ENCODE measurements at regions not wholly inside any gene's neighbourhood (a gene's known extent, or its start where the extent isn't known, plus 50 kb on each side); places are given as distances from the start of the nearest gene placed in this dataset.

- TF ChIP-seq POLR2A (IDR thresholded peaks at IDR 0.05; ENCODE audit: low read length) (no peak), GATA1 (IDR thresholded peaks at IDR 0.05; ENCODE audit: low read depth, low read length) (no peak)
These were observed 114.6 kb upstream of the THY1 start for GRCh38 chr11:119537306-119538253.

GRCh38 chr11:119536801-119537200, 113.8 kb upstream of the THY1 start:
- no peak for DNase-seq
- TF ChIP-seq GATA1 (IDR thresholded peaks at IDR 0.05; ENCODE audit: low read depth, low read length) (no peak), POLR2A (IDR thresholded peaks at IDR 0.05; ENCODE audit: low read length) (no peak)

More at GRCh38 chr11:119537306-119538253, 114.6 kb upstream of the THY1 start:
- DNase-seq = peak in 1 of 2 experiments; percentile 47

GRCh38 chr11:119533921-119534736, 111.2 kb upstream of the THY1 start:
- DNase-seq = peak; percentile 53 to 60

GRCh38 chr11:119533462-119533861, 110.5 kb upstream of the THY1 start:
- DNase-seq = no peak
- TF ChIP-seq POLR2A (IDR thresholded peaks at IDR 0.05; ENCODE audit: low read length) = no peak
- no peak for TF ChIP-seq GATA1 (IDR thresholded peaks at IDR 0.05; ENCODE audit: low read depth, low read length)

More at GRCh38 chr11:119533921-119534736, 111.2 kb upstream of the THY1 start:
- TF ChIP-seq POLR2A (IDR thresholded peaks at IDR 0.05; ENCODE audit: low read length) = no peak
- TF ChIP-seq GATA1 (IDR thresholded peaks at IDR 0.05; ENCODE audit: low read depth, low read length) = no peak

GRCh38 chr11:119532551-119532950, 109.6 kb upstream of the THY1 start:
- no peak for DNase-seq
- TF ChIP-seq POLR2A (IDR thresholded peaks at IDR 0.05; ENCODE audit: low read length) (no peak), GATA1 (IDR thresholded peaks at IDR 0.05; ENCODE audit: low read depth, low read length) (no peak)

GRCh38 chr11:119531623-119532022, 108.7 kb upstream of the THY1 start:
- TF ChIP-seq GATA1 (IDR thresholded peaks at IDR 0.05; ENCODE audit: low read depth, low read length) (no peak), POLR2A (IDR thresholded peaks at IDR 0.05; ENCODE audit: low read length) (no peak)
- DNase-seq = no peak

GRCh38 chr11:119531056-119531455, 108.1 kb upstream of the THY1 start:
- TF ChIP-seq POLR2A (IDR thresholded peaks at IDR 0.05; ENCODE audit: low read length) (no peak), GATA1 (IDR thresholded peaks at IDR 0.05; ENCODE audit: low read depth, low read length) (no peak)
- no peak for DNase-seq

GRCh38 chr11:119530509-119530908, 107.5 kb upstream of the THY1 start:
- DNase-seq = peak in 1 of 2 experiments; percentile 31
- TF ChIP-seq POLR2A (IDR thresholded peaks at IDR 0.05; ENCODE audit: low read length) (no peak), GATA1 (IDR thresholded peaks at IDR 0.05; ENCODE audit: low read depth, low read length) (no peak)

- DNase-seq = no peak
- TF ChIP-seq POLR2A (IDR thresholded peaks at IDR 0.05; ENCODE audit: low read length) (no peak), GATA1 (IDR thresholded peaks at IDR 0.05; ENCODE audit: low read depth, low read length) (no peak)
These were observed 107.0 kb upstream of the THY1 start for GRCh38 chr11:119529936-119530335.

GRCh38 chr11:119529063-119529845, 106.3 kb upstream of the THY1 start:
- TF ChIP-seq GATA1 (IDR thresholded peaks at IDR 0.05; ENCODE audit: low read depth, low read length) = no peak
- TF ChIP-seq POLR2A (IDR thresholded peaks at IDR 0.05; ENCODE audit: low read length) = no peak
- DNase-seq = no peak

- TF ChIP-seq POLR2A (IDR thresholded peaks at IDR 0.05; ENCODE audit: low read length) (no peak), GATA1 (IDR thresholded peaks at IDR 0.05; ENCODE audit: low read depth, low read length) (no peak)
- no peak for DNase-seq
These were observed 102.9 kb upstream of the THY1 start for GRCh38 chr11:119525867-119526196.

GRCh38 chr11:119525180-119525866, 102.4 kb upstream of the THY1 start:
- DNase-seq = no peak
- no peak for TF ChIP-seq POLR2A (IDR thresholded peaks at IDR 0.05; ENCODE audit: low read length)
- TF ChIP-seq GATA1 (IDR thresholded peaks at IDR 0.05; ENCODE audit: low read depth, low read length) = no peak

GRCh38 chr11:119523539-119524157, 100.7 kb upstream of the THY1 start:
- no peak for TF ChIP-seq POLR2A (IDR thresholded peaks at IDR 0.05; ENCODE audit: low read length)
- TF ChIP-seq GATA1 (IDR thresholded peaks at IDR 0.05; ENCODE audit: low read depth, low read length) = no peak
- DNase-seq = no peak

Measured in erythroblast (primary cell).